PFSK-1 (cell line): ENCODE measurements at regions not wholly inside any gene's neighbourhood (a gene's known extent, or its start where the extent isn't known, plus 50 kb on each side); places are given as distances from the start of the nearest gene placed in this dataset.

ENCODE experiments used
- POLR2AphosphoS5 ChIP-seq: IDR thresholded peaks from 2 replicates; pipeline ENCODE4 v1.6.1; 2012; ENCODE audit warnings: low read depth, mild to moderate bottlenecking, control low read depth, low read length, moderate library complexity
- SIN3A ChIP-seq: IDR thresholded peaks from 2 replicates; pipeline ENCODE4 v1.6.1; 2012; ENCODE audit warnings: mild to moderate bottlenecking, low read length, moderate library complexity, borderline replicate concordance; ENCODE audit not compliant: insufficient read depth

GRCh38 chr10:64396105-64396708, 875.0 kb downstream of the REEP3 start:
- TF ChIP-seq POLR2AphosphoS5 (no peak), SIN3A (no peak)
